Stomach (tissue), 4 donors: ENCODE measurements at regions not wholly inside any gene's neighbourhood (a gene's known extent, or its start where the extent isn't known, plus 50 kb on each side); places are given as distances from the start of the nearest gene placed in this dataset.

Experiments used
- POLR2AphosphoS5 ChIP-seq, 3 donors: sonication (generic); formaldehyde crosslinking; IDR thresholded peaks; one replicate each; pipeline ENCODE4 v1.6.1; 2016; ENCODE audit warnings: antibody characterized with exemption in 3 of 3
- TF ChIP-seq, protein P1 (sequence below), 7 experiments: fragments of 450-650 bp in 4 of 7; fragments of 200-600 bp in 3 of 7; sonication (generic) in 3 of 7; IDR thresholded peaks; one replicate each; pipeline ENCODE4 v1.5.1; 2016 to 2019; ENCODE audit warnings: antibody characterized with exemption in 7 of 7, control low read depth in 2 of 7, mild to moderate bottlenecking in 1 of 7

- no peak for TF ChIP-seq POLR2AphosphoS5 (IDR thresholded peaks at IDR 0.05)
- TF ChIP-seq, protein P1, sequence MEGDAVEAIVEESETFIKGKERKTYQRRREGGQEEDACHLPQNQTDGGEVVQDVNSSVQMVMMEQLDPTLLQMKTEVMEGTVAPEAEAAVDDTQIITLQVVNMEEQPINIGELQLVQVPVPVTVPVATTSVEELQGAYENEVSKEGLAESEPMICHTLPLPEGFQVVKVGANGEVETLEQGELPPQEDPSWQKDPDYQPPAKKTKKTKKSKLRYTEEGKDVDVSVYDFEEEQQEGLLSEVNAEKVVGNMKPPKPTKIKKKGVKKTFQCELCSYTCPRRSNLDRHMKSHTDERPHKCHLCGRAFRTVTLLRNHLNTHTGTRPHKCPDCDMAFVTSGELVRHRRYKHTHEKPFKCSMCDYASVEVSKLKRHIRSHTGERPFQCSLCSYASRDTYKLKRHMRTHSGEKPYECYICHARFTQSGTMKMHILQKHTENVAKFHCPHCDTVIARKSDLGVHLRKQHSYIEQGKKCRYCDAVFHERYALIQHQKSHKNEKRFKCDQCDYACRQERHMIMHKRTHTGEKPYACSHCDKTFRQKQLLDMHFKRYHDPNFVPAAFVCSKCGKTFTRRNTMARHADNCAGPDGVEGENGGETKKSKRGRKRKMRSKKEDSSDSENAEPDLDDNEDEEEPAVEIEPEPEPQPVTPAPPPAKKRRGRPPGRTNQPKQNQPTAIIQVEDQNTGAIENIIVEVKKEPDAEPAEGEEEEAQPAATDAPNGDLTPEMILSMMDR (IDR thresholded peaks at IDR 0.05): no peak
Measured at GRCh38 chr6:140697585-140697984, 1323.1 kb upstream of the CITED2 start.
